Activated naive CD8-positive, alpha-beta T cell treated with anti-CD3 and anti-CD28 coated beads, Interleukin-2, amount 10 ng/mL, durations not matched to agents 7 days and 5 days (primary cell): ENCODE measurements at regions not wholly inside any gene's neighbourhood (a gene's known extent, or its start where the extent isn't known, plus 50 kb on each side); places are given as distances from the start of the nearest gene placed in this dataset.

Experiments used
- ATAC-seq: fragments of 150-1000 bp; cut with Tn5 transposase; one replicate; pipeline ENCODE4 v1.10.0; 2021; ENCODE audit warnings: low read depth, moderate library complexity
- POLR2A ChIA-PET: fragments of 350-600 bp; sonication (Branson Sonifier 250); formaldehyde crosslinking; loops from one replicate; lab custom pipeline; 2021; ENCODE audit warnings: antibody characterized with exemption; lab: Charles Lee
- DNase-seq: peaks from one replicate; pipeline ENCODE4 v3.0.0; 2021
- H3K27ac Mint-ChIP-seq: one replicate; pipeline ENCODE4 v1.8.0; 2022; ENCODE audit warnings: mild to moderate bottlenecking, mixed read lengths
- H3K27me3 Mint-ChIP-seq: one replicate; pipeline ENCODE4 v1.8.0; 2022; ENCODE audit warnings: mild to moderate bottlenecking, moderate library complexity, mixed read lengths
- H3K36me3 Mint-ChIP-seq: one replicate; pipeline ENCODE4 v1.8.0; 2021; ENCODE audit warnings: mild to moderate bottlenecking, mixed read lengths
- H3K4me1 Mint-ChIP-seq: one replicate; pipeline ENCODE4 v1.8.0; 2021; ENCODE audit warnings: mixed read lengths
- H3K4me3 Mint-ChIP-seq: one replicate; pipeline ENCODE4 v1.8.0; 2022; ENCODE audit warnings: mild to moderate bottlenecking, moderate library complexity, mixed read lengths
- H3K9me3 Mint-ChIP-seq: one replicate; pipeline ENCODE4 v1.8.0; 2021; ENCODE audit warnings: mixed read lengths

- peak overlapping the region; percentile 46 for H3K27ac Mint-ChIP-seq
- no peak overlapping the region for H3K4me3 Mint-ChIP-seq
- POLR2A ChIA-PET = no interaction called here
These were observed 58.1 kb upstream of the ITPKB start for GRCh38 chr1:226797151-226797550.

GRCh38 chr1:226793620-226794276 lies 54.7 kb upstream of the ITPKB start:
- POLR2A ChIA-PET = no interaction called here
- no peak for DNase-seq
- H3K4me1 Mint-ChIP-seq = peaks cover 17% of the 10 kb centered on the region

More at GRCh38 chr1:226797151-226797550, 58.1 kb upstream of the ITPKB start:
- Mint-ChIP-seq H3K27me3 (peaks cover 21% of the 10 kb centered on the region), H3K4me1 (peaks cover 32% of the 10 kb centered on the region), H3K9me3 (no peaks in the 10 kb centered on the region), H3K36me3 (no peaks in the 10 kb centered on the region)
- no peak for DNase-seq
- ATAC-seq = no peak

GRCh38 chr1:226792368-226792767 lies 53.3 kb upstream of the ITPKB start:
- Mint-ChIP-seq H3K9me3 (no peaks in the 10 kb centered on the region), H3K27ac (no peak overlapping the region), H3K4me3 (no peak overlapping the region), H3K4me1 (peaks cover 10% of the 10 kb centered on the region), H3K27me3 (peaks cover 27% of the 10 kb centered on the region), H3K36me3 (no peaks in the 10 kb centered on the region)
- no peak for ATAC-seq
- no peak for DNase-seq
- POLR2A ChIA-PET = no interaction called here

More at GRCh38 chr1:226793620-226794276, 54.7 kb upstream of the ITPKB start:
- no peaks in the 10 kb centered on the region for H3K36me3 Mint-ChIP-seq
- ATAC-seq = no peak
- no peak overlapping the region for H3K27ac Mint-ChIP-seq
- H3K9me3 Mint-ChIP-seq = no peaks in the 10 kb centered on the region
- H3K4me3 Mint-ChIP-seq = no peak overlapping the region
- peaks cover 21% of the 10 kb centered on the region for H3K27me3 Mint-ChIP-seq

GRCh38 chr1:226790545-226791181 lies 51.6 kb upstream of the ITPKB start:
- H3K36me3 Mint-ChIP-seq = no peaks in the 10 kb centered on the region
- H3K27me3 Mint-ChIP-seq = peaks cover 27% of the 10 kb centered on the region
- DNase-seq (no peak), ATAC-seq (no peak)
- peaks cover 5% of the 10 kb centered on the region for H3K4me1 Mint-ChIP-seq
- H3K27ac Mint-ChIP-seq = no peak overlapping the region
- no peak overlapping the region for H3K4me3 Mint-ChIP-seq
- POLR2A ChIA-PET = no interaction called here
- H3K9me3 Mint-ChIP-seq = no peaks in the 10 kb centered on the region

GRCh38 chr1:226788965-226789364 lies 49.9 kb upstream of the ITPKB start:
- ATAC-seq (no peak), DNase-seq (no peak)
- H3K36me3 Mint-ChIP-seq = peaks cover 1% of the 10 kb centered on the region
- H3K27ac Mint-ChIP-seq = no peak overlapping the region
- H3K4me3 Mint-ChIP-seq = no peak overlapping the region
- peaks cover 22% of the 10 kb centered on the region for H3K27me3 Mint-ChIP-seq
- H3K9me3 Mint-ChIP-seq = no peaks in the 10 kb centered on the region
- POLR2A ChIA-PET = no interaction called here
- H3K4me1 Mint-ChIP-seq = peaks cover 3% of the 10 kb centered on the region
